ENCODE measurements at regions not wholly inside any gene's neighbourhood (a gene's known extent, or its start where the extent isn't known, plus 50 kb on each side); places are given as distances from the start of the nearest gene placed in this dataset.
"Not testable (repeated sequence)": the region's sequence is repeated elsewhere in the genome, so short reads cannot be mapped to it uniquely, and the experiment has no call there.

DNA sequence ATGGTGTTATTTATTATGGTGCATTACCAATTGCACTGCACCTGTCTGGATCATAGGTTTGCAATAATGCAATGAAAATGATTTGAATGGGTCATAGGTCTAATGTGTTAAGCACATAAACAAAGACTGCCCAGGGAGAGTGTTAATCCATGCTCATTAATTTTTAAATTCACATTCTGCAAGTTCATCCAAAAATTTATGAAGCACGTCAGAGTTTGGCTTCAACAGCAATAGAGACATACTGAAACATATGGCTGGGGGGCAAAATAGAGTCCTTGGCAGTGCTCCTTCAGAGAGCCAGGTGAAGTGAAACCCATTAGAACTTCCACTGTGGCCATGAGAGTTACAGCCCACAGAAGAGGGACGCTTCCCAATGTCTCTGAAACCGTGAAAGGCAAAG is 441.1 kb downstream of the POM121L12 start:
- H3K27me3 Mint-ChIP-seq (ENCODE audit: low read depth): no peaks in the 10 kb centered on the region
- H3K4me3 Mint-ChIP-seq (ENCODE audit: unreplicated experiment): no peak overlapping the region
- TF ChIP-seq, protein P1, sequence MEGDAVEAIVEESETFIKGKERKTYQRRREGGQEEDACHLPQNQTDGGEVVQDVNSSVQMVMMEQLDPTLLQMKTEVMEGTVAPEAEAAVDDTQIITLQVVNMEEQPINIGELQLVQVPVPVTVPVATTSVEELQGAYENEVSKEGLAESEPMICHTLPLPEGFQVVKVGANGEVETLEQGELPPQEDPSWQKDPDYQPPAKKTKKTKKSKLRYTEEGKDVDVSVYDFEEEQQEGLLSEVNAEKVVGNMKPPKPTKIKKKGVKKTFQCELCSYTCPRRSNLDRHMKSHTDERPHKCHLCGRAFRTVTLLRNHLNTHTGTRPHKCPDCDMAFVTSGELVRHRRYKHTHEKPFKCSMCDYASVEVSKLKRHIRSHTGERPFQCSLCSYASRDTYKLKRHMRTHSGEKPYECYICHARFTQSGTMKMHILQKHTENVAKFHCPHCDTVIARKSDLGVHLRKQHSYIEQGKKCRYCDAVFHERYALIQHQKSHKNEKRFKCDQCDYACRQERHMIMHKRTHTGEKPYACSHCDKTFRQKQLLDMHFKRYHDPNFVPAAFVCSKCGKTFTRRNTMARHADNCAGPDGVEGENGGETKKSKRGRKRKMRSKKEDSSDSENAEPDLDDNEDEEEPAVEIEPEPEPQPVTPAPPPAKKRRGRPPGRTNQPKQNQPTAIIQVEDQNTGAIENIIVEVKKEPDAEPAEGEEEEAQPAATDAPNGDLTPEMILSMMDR (IDR thresholded peaks at IDR 0.05): no peak
- no peaks in the 10 kb centered on the region for H3K9me3 Mint-ChIP-seq (ENCODE audit: low read depth)
- no peaks in the 10 kb centered on the region for H3K36me3 Mint-ChIP-seq (ENCODE audit: low read depth)
- no peak overlapping the region for H3K27ac Mint-ChIP-seq (ENCODE audit: unreplicated experiment)
- DNase-seq (ENCODE audit: low spot score): no peak
- no peaks in the 10 kb centered on the region for H3K4me1 Mint-ChIP-seq (ENCODE audit: low read depth)

DNA sequence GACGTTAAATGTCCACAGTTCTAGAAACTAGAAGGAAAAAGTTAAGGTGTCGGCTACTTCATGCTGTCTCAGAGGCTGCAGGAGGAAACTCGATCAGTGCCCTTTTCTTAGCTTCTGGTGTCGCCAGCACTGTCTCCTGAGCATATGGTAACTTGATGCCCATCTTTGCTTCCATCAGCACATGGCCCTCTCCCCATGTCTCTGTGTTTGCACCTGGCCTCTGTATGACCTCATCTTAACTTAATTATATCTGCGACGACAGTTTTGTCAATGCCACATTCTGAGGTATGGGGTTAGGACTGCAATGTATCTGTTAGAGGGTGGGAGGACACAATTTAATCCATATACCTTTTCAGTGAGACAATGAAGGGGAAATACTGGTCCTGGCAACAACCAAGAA is 449.9 kb downstream of the POM121L12 start:
- Mint-ChIP-seq H3K4me1 (ENCODE audit: low read depth) (no peaks in the 10 kb centered on the region), H3K36me3 (ENCODE audit: low read depth) (no peaks in the 10 kb centered on the region), H3K27ac (ENCODE audit: unreplicated experiment) (no peak overlapping the region), H3K4me3 (ENCODE audit: unreplicated experiment) (no peak overlapping the region), H3K27me3 (ENCODE audit: low read depth) (no peaks in the 10 kb centered on the region), H3K9me3 (ENCODE audit: low read depth) (no peaks in the 10 kb centered on the region)
- no peak for DNase-seq (ENCODE audit: low spot score)
- TF ChIP-seq, protein P1 (IDR thresholded peaks at IDR 0.05): no peak

DNA sequence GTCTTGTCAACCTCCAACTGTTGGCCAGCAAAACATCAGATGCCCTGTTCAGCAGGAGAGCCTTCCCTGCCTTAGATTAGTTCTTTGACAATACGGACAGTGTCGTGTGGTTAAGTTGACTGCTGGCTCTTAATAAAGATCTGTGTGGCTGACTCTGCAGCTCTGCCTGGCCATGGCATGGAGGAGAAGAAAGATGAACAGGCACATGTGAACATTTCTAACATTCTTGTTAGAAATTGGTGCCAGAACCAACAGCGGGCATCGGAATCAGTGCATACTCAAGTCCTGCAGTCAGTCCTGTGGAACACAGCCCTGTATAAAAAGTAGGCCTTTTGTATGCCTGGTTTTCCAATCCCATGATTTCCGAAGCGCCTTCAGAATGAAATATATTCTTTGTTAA is 455.6 kb downstream of the POM121L12 start:
- H3K4me1 Mint-ChIP-seq (ENCODE audit: low read depth): no peaks in the 10 kb centered on the region
- H3K27me3 Mint-ChIP-seq (ENCODE audit: low read depth): no peaks in the 10 kb centered on the region
- DNase-seq (ENCODE audit: low spot score): no peak
- no peak overlapping the region for H3K27ac Mint-ChIP-seq (ENCODE audit: unreplicated experiment)
- H3K9me3 Mint-ChIP-seq (ENCODE audit: low read depth): peaks cover 4% of the 10 kb centered on the region
- no peak overlapping the region for H3K4me3 Mint-ChIP-seq (ENCODE audit: unreplicated experiment)
- TF ChIP-seq, protein P1 (IDR thresholded peaks at IDR 0.05): no peak
- H3K36me3 Mint-ChIP-seq (ENCODE audit: low read depth): no peaks in the 10 kb centered on the region

DNA sequence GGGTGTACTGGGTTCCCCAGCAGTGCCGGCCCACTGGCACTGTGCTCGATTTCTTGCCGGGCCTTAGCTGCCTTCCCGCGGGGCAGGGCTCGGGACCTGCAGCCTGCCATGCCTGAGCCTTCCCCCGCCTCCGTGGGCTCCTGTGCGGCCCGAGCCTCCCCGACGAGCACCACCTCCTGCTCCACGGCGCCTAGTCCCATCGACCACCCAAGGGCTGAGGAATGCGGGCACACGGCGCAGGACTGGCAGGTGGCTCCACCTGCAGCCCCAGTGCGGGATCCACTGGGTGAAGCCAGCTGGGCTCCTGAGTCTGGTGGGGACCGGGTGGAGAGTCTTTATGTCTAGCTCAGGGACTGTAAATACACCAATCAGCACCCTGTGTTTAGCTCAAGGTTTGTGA is 459.7 kb downstream of the POM121L12 start:
- DNase-seq (ENCODE audit: low spot score); H3K4me3 Mint-ChIP-seq (ENCODE audit: unreplicated experiment); H3K27me3 Mint-ChIP-seq (ENCODE audit: low read depth); H3K27ac Mint-ChIP-seq (ENCODE audit: unreplicated experiment); H3K36me3 Mint-ChIP-seq (ENCODE audit: low read depth); H3K4me1 Mint-ChIP-seq (ENCODE audit: low read depth): not testable (repeated sequence)
- H3K9me3 Mint-ChIP-seq (ENCODE audit: low read depth): peaks cover 11% of the 10 kb centered on the region

DNA sequence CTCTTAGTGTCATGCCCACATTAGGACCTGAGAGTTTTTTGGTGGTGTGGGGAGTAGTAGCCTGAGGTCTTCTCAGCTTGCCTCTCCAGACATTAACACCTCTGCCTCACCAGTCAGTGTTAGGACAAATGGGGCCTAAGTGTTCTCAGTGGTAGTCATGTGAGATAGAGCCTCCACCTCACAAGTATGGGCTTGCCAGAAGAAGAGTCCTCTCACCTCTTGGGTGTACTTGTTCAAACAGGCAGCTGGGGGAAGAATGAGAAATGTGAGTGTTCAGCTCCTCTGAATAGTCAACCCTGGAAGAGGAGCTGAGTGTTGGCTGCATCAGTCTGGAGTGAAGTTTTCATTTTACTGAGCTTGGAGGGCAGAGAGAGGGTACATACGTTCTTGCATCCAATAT is 464.6 kb downstream of the POM121L12 start:
- Mint-ChIP-seq H3K27me3 (ENCODE audit: low read depth) (no peaks in the 10 kb centered on the region), H3K27ac (ENCODE audit: unreplicated experiment) (no peak overlapping the region), H3K9me3 (ENCODE audit: low read depth) (peaks cover 7% of the 10 kb centered on the region), H3K4me3 (ENCODE audit: unreplicated experiment) (no peak overlapping the region), H3K4me1 (ENCODE audit: low read depth) (no peaks in the 10 kb centered on the region), H3K36me3 (ENCODE audit: low read depth) (no peaks in the 10 kb centered on the region)
- no peak for DNase-seq (ENCODE audit: low spot score)
- TF ChIP-seq, protein P1 (IDR thresholded peaks at IDR 0.05): no peak

DNA sequence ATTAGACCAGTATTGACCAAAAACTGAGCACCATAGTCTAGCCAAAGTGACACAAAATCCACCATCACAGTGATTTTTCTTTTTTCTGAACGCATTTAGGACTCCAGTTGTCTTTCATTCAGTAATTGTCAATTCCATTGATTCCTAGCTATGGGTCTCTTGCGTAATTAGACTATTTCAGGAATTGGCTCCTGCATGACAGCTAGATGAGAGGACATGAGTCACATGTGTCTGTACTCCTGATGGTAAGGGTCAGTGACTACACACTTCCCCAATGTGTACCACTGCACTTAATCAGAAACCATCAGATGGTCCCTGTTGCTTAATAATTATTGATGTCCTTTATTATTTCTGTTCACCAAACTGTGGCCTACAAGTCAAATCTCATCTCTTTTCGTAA is 469.5 kb downstream of the POM121L12 start:
- Mint-ChIP-seq H3K4me1 (ENCODE audit: low read depth) (no peaks in the 10 kb centered on the region), H3K4me3 (ENCODE audit: unreplicated experiment) (no peak overlapping the region), H3K9me3 (ENCODE audit: low read depth) (no peaks in the 10 kb centered on the region), H3K27ac (ENCODE audit: unreplicated experiment) (no peak overlapping the region), H3K27me3 (ENCODE audit: low read depth) (no peaks in the 10 kb centered on the region), H3K36me3 (ENCODE audit: low read depth) (no peaks in the 10 kb centered on the region)
- no peak for DNase-seq (ENCODE audit: low spot score)
- TF ChIP-seq, protein P1 (IDR thresholded peaks at IDR 0.05): no peak
